H9 (cell line): ENCODE measurements at regions not wholly inside any gene's neighbourhood (a gene's known extent, or its start where the extent isn't known, plus 50 kb on each side); places are given as distances from the start of the nearest gene placed in this dataset.

Experiments used
- DNase-seq: peaks from one replicate; pipeline ENCODE4 v3.0.0-alpha.2; 2017
- H2AFZ ChIP-seq: one replicate; pipeline ENCODE4 v1.6.1; 2013; ENCODE audit warnings: mild to moderate bottlenecking, low read length, control low read depth, moderate library complexity
- H2AK5ac ChIP-seq: 2 replicates; pipeline ENCODE4 v1.6.1; 2013; ENCODE audit warnings: low read length, control low read depth, mixed read lengths; ENCODE audit not compliant: insufficient read length
- H2BK120ac ChIP-seq: one replicate; pipeline ENCODE4 v1.6.1; 2013; ENCODE audit warnings: low read depth, mild to moderate bottlenecking, low read length, control low read depth, inconsistent platforms; ENCODE audit not compliant: poor library complexity, severe bottlenecking
- H2BK12ac ChIP-seq: 2 replicates; pipeline ENCODE4 v1.6.1; 2013; ENCODE audit warnings: low read length, control low read depth, mixed read lengths, low read depth; ENCODE audit not compliant: insufficient read length
- H2BK15ac ChIP-seq: 2 replicates; pipeline ENCODE4 v1.6.1; 2013; ENCODE audit warnings: low read depth, low read length, control low read depth
- H2BK20ac ChIP-seq: one replicate; pipeline ENCODE4 v1.6.1; 2013; ENCODE audit warnings: low read depth, mild to moderate bottlenecking, low read length, control low read depth, inconsistent platforms; ENCODE audit not compliant: poor library complexity, severe bottlenecking
- H2BK5ac ChIP-seq: 2 replicates; pipeline ENCODE4 v1.6.1; 2013; ENCODE audit warnings: low read length, control low read depth, mixed read lengths; ENCODE audit not compliant: insufficient read length
- H3K14ac ChIP-seq: 2 replicates; pipeline ENCODE4 v1.6.1; 2013; ENCODE audit warnings: low read length, control low read depth; ENCODE audit not compliant: insufficient read depth
- H3K18ac ChIP-seq: 2 replicates; pipeline ENCODE4 v1.6.1; 2013; ENCODE audit warnings: low read depth, mild to moderate bottlenecking, mixed read lengths, low read length, control low read depth; ENCODE audit not compliant: insufficient read length
- H3K23ac ChIP-seq: 2 replicates; pipeline ENCODE4 v1.6.1; 2013; ENCODE audit warnings: low read length, control low read depth, mixed read lengths, low read depth; ENCODE audit not compliant: insufficient read length
- H3K23me2 ChIP-seq: 2 replicates; pipeline ENCODE4 v1.6.1; 2013; ENCODE audit warnings: low read depth, mild to moderate bottlenecking, mixed read lengths, low read length, control low read depth; ENCODE audit not compliant: insufficient read length, poor library complexity, severe bottlenecking
- H3K27ac ChIP-seq: 2 replicates; pipeline ENCODE4 v1.5.1; 2013; ENCODE audit warnings: low read length, control low read depth, mixed read lengths, low read depth; ENCODE audit not compliant: insufficient read length
- H3K27me3 ChIP-seq: 2 replicates; pipeline ENCODE4 v1.6.1; 2013; ENCODE audit warnings: low read length, control low read depth, inconsistent platforms; ENCODE audit not compliant: insufficient read depth
- H3K4ac ChIP-seq: 2 replicates; pipeline ENCODE4 v1.6.1; 2013; ENCODE audit warnings: low read depth, mild to moderate bottlenecking, control low read depth, inconsistent platforms, low read length, moderate library complexity
- H3K4me1 ChIP-seq: 2 replicates; pipeline ENCODE4 v1.6.1; 2013; ENCODE audit warnings: low read length, control low read depth, inconsistent platforms; ENCODE audit not compliant: insufficient read depth
- H3K4me2 ChIP-seq: 2 replicates; pipeline ENCODE4 v1.6.1; 2013; ENCODE audit warnings: low read length, control low read depth, mixed read lengths; ENCODE audit not compliant: insufficient read length, insufficient read depth
- H3K56ac ChIP-seq: 2 replicates; pipeline ENCODE4 v1.6.1; 2013; ENCODE audit warnings: low read depth, mild to moderate bottlenecking, mixed read lengths, low read length, control low read depth; ENCODE audit not compliant: insufficient read length
- H3K79me1 ChIP-seq: 2 replicates; pipeline ENCODE4 v1.6.1; 2013; ENCODE audit warnings: low read depth, mild to moderate bottlenecking, moderate library complexity, low read length, control low read depth, inconsistent platforms; ENCODE audit not compliant: insufficient read depth, poor library complexity, severe bottlenecking
- H3K79me2 ChIP-seq: 2 replicates; pipeline ENCODE4 v1.6.1; 2013; ENCODE audit warnings: low read length, control low read depth, inconsistent platforms; ENCODE audit not compliant: insufficient read depth
- H3K9ac ChIP-seq: 2 replicates; pipeline ENCODE4 v1.6.1; 2013; ENCODE audit warnings: low read length, control low read depth, mixed read lengths; ENCODE audit not compliant: insufficient read length; ENCODE audit errors: extremely low read depth
- H3K9me3 ChIP-seq: one replicate; pipeline ENCODE4 v1.6.1; 2013; ENCODE audit warnings: low read depth, low read length, inconsistent platforms; ENCODE audit not compliant: control insufficient read depth
- H3T11ph ChIP-seq: one replicate; pipeline ENCODE4 v1.6.1; 2013; ENCODE audit warnings: mild to moderate bottlenecking, low read length, control low read depth, inconsistent platforms
- H4K20me1 ChIP-seq: one replicate; pipeline ENCODE4 v1.6.1; 2013; ENCODE audit not compliant: control insufficient read depth, insufficient read length, insufficient read depth
- H4K5ac ChIP-seq: 2 replicates; pipeline ENCODE4 v1.6.1; 2013; ENCODE audit warnings: low read depth, mild to moderate bottlenecking, mixed read lengths, low read length, control low read depth; ENCODE audit not compliant: insufficient read length
- H4K8ac ChIP-seq: replicated peaks from 2 replicates; pipeline ENCODE4 v1.6.1; 2013; ENCODE audit warnings: low read length, control low read depth, mixed read lengths, low read depth; ENCODE audit not compliant: insufficient read length
- H4K91ac ChIP-seq: 2 replicates; pipeline ENCODE4 v1.6.1; 2013; ENCODE audit warnings: low read depth, mild to moderate bottlenecking, moderate library complexity, mixed read lengths, low read length, control low read depth; ENCODE audit not compliant: insufficient read length
- H3K27ac Mint-ChIP-seq, 3 experiments: 2 replicates in 2 of 3; 3 replicates in 1 of 3; pipeline ENCODE4 v1.8.0; 2020 to 2021; ENCODE audit warnings: mixed read lengths in 3 of 3, mild to moderate bottlenecking in 1 of 3, moderate library complexity in 1 of 3
- H3K27me3 Mint-ChIP-seq: 2 replicates; pipeline ENCODE4 v1.8.0; 2021; ENCODE audit warnings: low read depth, mild to moderate bottlenecking, moderate library complexity, mixed read lengths
- H3K36me3 Mint-ChIP-seq, 3 experiments: 2 replicates in 2 of 3; 3 replicates in 1 of 3; pipeline ENCODE4 v1.8.0; 2020 to 2021; ENCODE audit warnings: low read depth in 3 of 3, mixed read lengths in 3 of 3; ENCODE audit not compliant: insufficient read depth in 1 of 3
- H3K4me1 Mint-ChIP-seq, 2 experiments: 2 replicates each; pipeline ENCODE4 v1.8.0; 2020; ENCODE audit warnings: mixed read lengths in 2 of 2
- H3K4me3 Mint-ChIP-seq, 2 experiments: 2 replicates in 1 of 2; 3 replicates in 1 of 2; pipeline ENCODE4 v1.8.0; 2020 to 2021; ENCODE audit warnings: mild to moderate bottlenecking in 2 of 2, mixed read lengths in 2 of 2, moderate library complexity in 1 of 2
- H3K9me3 Mint-ChIP-seq, 2 experiments: 2 replicates in 1 of 2; 3 replicates in 1 of 2; pipeline ENCODE4 v1.8.0; 2020; ENCODE audit warnings: mild to moderate bottlenecking in 2 of 2, mixed read lengths in 2 of 2, moderate library complexity in 1 of 2
- WGBS: extraction: QIAGEN DNeasy Blood & Tissue Kit; methylation state at CpG from one replicate; pipeline ENCODE4 v1.1.7; 2013; ENCODE audit warnings: missing lambda C conversion rate, low lambda C conversion rate, mixed read lengths; ENCODE audit not compliant: insufficient read length; ENCODE audit errors: extremely low coverage; 5-methylcytosine and 5-hydroxymethylcytosine counted together
- TF ChIP-seq, protein P1 (sequence below): fragments of 200-600 bp; sonication (generic); conservative IDR thresholded peaks from 3 replicates; pipeline ENCODE4 v1.8.0; 2021; ENCODE audit warnings: antibody characterized with exemption, mild to moderate bottlenecking

DNA sequence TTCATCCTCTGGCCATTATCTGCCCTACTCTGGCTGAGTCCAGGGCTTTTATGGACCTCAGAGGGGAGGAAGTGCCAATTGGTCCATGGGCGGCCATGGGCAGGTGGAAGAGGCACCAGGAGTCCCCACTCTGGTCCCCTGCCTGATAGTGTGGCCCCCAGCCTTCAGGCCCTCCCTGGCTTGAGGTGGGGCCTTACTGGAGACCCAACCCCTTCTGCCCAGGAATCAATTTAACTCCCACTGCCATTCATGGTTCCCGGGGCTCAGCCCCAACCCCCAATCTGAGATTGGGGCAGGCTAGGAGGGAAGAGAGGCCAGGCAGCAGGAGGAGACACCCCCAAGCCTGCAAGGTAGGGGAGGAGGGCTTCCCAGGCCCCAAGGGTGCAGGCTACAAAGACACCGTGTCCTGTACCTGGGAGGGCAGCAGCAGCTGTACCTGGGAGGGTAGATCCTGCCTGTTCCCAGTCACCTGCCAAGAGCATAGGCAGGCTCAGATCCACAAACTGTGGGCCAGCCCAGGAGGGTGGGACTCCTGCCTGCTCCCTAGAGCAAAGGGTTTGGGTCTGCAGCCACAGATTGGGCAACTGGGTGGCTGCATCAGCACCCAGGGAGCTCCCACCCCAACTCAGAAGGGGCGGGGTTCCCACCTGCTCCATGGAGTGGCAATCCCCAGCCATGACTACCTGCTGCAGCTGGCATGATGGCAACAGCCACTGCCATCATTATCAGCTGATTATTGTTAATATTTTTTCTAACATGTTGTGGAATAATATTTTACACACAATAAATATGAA, 1044.1 kb upstream of the B3GALT2 start:
- no peaks in the 10 kb centered on the region for H3K9me3 Mint-ChIP-seq
- H4K20me1 ChIP-seq: no peaks in the 10 kb centered on the region
- no peak for DNase-seq
- no peak overlapping the region for H4K91ac ChIP-seq
- no peak overlapping the region for H4K8ac ChIP-seq
- no peaks in the 10 kb centered on the region for H3K4me1 ChIP-seq
- no peaks in the 10 kb centered on the region for H3K79me2 ChIP-seq
- H3K27ac Mint-ChIP-seq: 0 out of 7 replicates have a peak overlapping the region, but pooled peaks of 1 of the 3 experiments have one; percentile 62
- H3K23ac ChIP-seq: no peak overlapping the region
- no peak overlapping the region for H2AFZ ChIP-seq
- no peaks in the 10 kb centered on the region for H3K27me3 Mint-ChIP-seq
- no peaks in the 10 kb centered on the region for H3K36me3 Mint-ChIP-seq
- H3K4me2 ChIP-seq: no peak overlapping the region
- H2BK15ac ChIP-seq: no peak overlapping the region
- no peak overlapping the region for H2BK20ac ChIP-seq
- H2AK5ac ChIP-seq: no peak overlapping the region
- H2BK5ac ChIP-seq: no peak overlapping the region
- H3K9ac ChIP-seq: no peak overlapping the region
- no peaks in the 10 kb centered on the region for H3K23me2 ChIP-seq
- no peaks in the 10 kb centered on the region for H3K9me3 ChIP-seq
- H3K4ac ChIP-seq: no peak overlapping the region
- no CpG with 5 or more reads among the region's 4 CpGs for WGBS
- H4K5ac ChIP-seq: no peak overlapping the region
- no peaks in the 10 kb centered on the region for H3K27me3 ChIP-seq
- no peak overlapping the region for H3K27ac ChIP-seq
- no peaks in the 10 kb centered on the region for H3K4me1 Mint-ChIP-seq
- H3K79me1 ChIP-seq: no peaks in the 10 kb centered on the region
- no peak overlapping the region for H2BK120ac ChIP-seq
- H2BK12ac ChIP-seq: no peak overlapping the region
- no peak overlapping the region for H3K56ac ChIP-seq
- no peak overlapping the region for H3K14ac ChIP-seq
- H3T11ph ChIP-seq: no peak overlapping the region
- no peak overlapping the region for H3K4me3 Mint-ChIP-seq
- no peak overlapping the region for H3K18ac ChIP-seq
- TF ChIP-seq, protein P1, sequence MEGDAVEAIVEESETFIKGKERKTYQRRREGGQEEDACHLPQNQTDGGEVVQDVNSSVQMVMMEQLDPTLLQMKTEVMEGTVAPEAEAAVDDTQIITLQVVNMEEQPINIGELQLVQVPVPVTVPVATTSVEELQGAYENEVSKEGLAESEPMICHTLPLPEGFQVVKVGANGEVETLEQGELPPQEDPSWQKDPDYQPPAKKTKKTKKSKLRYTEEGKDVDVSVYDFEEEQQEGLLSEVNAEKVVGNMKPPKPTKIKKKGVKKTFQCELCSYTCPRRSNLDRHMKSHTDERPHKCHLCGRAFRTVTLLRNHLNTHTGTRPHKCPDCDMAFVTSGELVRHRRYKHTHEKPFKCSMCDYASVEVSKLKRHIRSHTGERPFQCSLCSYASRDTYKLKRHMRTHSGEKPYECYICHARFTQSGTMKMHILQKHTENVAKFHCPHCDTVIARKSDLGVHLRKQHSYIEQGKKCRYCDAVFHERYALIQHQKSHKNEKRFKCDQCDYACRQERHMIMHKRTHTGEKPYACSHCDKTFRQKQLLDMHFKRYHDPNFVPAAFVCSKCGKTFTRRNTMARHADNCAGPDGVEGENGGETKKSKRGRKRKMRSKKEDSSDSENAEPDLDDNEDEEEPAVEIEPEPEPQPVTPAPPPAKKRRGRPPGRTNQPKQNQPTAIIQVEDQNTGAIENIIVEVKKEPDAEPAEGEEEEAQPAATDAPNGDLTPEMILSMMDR: no peak
